Stomach (tissue), 4 donors: ENCODE measurements at regions not wholly inside any gene's neighbourhood (a gene's known extent, or its start where the extent isn't known, plus 50 kb on each side); places are given as distances from the start of the nearest gene placed in this dataset.

Experiments
- CTCF ChIP-seq, 7 experiments: fragments of 450-650 bp in 4 of 7; fragments of 200-600 bp in 3 of 7; sonication (generic) in 3 of 7; IDR thresholded peaks; one replicate each; pipeline ENCODE4 v1.5.1; 2016 to 2019; ENCODE audit warnings: antibody characterized with exemption in 7 of 7, control low read depth in 2 of 7, mild to moderate bottlenecking in 1 of 7
- EP300 ChIP-seq: sonication (generic); formaldehyde crosslinking; IDR thresholded peaks from one replicate; pipeline ENCODE4 v1.6.1; 2017; ENCODE audit warnings: antibody characterized with exemption
- POLR2A ChIP-seq, 4 donors: fragments of 450-650 bp; IDR thresholded peaks; one replicate each; pipeline ENCODE4 v1.6.1; 2016; ENCODE audit warnings: antibody characterized with exemption in 4 of 4, control low read depth in 2 of 4, mild to moderate bottlenecking in 1 of 4, moderate library complexity in 1 of 4
- POLR2AphosphoS5 ChIP-seq, 3 donors: sonication (generic); formaldehyde crosslinking; IDR thresholded peaks; one replicate each; pipeline ENCODE4 v1.6.1; 2016; ENCODE audit warnings: antibody characterized with exemption in 3 of 3

GRCh38 chr14:86999036-86999435 is 993.9 kb downstream of the GALC start:
- TF ChIP-seq CTCF (IDR thresholded peaks at IDR 0.05) (no peak), POLR2AphosphoS5 (IDR thresholded peaks at IDR 0.05) (no peak), POLR2A (IDR thresholded peaks at IDR 0.05) (no peak), EP300 (no peak)
